ENCODE measurements at regions not wholly inside any gene's neighbourhood (a gene's known extent, or its start where the extent isn't known, plus 50 kb on each side); places are given as distances from the start of the nearest gene placed in this dataset.

DNA sequence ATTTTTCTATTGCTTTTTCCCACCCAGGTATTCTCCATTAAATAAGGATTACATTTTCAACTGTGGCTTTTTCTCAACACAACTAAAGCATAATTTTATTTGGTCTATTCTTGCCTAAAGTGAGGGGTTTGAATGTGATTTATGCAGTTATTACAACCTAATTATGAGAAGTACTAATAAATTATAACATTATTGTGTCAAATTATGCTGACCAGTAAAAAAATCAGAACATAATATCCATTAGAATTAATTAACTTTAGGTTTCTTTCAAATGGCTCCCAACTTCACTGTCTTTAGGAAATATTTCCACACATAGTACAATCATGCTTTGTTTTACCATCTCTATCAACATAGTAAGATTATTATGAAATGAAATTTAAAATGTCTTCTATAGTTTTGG is 1293.9 kb downstream of the FSTL5 start:
- TF ChIP-seq, protein P1, sequence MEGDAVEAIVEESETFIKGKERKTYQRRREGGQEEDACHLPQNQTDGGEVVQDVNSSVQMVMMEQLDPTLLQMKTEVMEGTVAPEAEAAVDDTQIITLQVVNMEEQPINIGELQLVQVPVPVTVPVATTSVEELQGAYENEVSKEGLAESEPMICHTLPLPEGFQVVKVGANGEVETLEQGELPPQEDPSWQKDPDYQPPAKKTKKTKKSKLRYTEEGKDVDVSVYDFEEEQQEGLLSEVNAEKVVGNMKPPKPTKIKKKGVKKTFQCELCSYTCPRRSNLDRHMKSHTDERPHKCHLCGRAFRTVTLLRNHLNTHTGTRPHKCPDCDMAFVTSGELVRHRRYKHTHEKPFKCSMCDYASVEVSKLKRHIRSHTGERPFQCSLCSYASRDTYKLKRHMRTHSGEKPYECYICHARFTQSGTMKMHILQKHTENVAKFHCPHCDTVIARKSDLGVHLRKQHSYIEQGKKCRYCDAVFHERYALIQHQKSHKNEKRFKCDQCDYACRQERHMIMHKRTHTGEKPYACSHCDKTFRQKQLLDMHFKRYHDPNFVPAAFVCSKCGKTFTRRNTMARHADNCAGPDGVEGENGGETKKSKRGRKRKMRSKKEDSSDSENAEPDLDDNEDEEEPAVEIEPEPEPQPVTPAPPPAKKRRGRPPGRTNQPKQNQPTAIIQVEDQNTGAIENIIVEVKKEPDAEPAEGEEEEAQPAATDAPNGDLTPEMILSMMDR (IDR thresholded peaks at IDR 0.05) = no peak
- Histone ChIP-seq H3K27ac (no peak overlapping the region), H3K27me3 (replicated peaks; ENCODE audit: insufficient read depth) (no peaks in the 10 kb centered on the region), H3K4me3 (no peak overlapping the region), H3K9me3 (no peaks in the 10 kb centered on the region), H3K4me1 (ENCODE audit: control insufficient read depth in 1 of 2, low read depth in 2 of 2) (no peaks in the 10 kb centered on the region), H3K36me3 (no peaks in the 10 kb centered on the region)
- DNase-seq (ENCODE audit: low spot score) (no peak), ATAC-seq (ENCODE audit: insufficient number of reproducible peaks, low FRiP score, low read depth) (no peak)

DNA sequence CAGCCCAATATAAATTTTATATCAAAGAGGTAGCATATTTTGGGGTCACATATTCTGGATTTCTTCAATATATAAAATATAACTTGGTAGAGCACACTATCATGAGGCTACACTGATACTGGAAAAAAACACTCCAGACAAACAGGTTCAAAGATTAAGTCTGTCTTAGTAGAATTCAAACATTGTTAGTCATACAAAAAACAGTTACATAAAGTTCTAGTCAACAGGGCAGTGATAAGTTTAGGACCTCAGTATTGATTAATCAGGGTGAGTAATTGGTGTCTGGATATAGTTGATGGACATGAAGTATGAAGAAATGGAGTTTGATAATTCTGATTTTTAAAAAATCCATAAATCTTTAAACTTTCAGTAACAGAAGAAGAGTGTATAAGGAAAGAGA is 1291.3 kb downstream of the FSTL5 start:
- ATAC-seq (ENCODE audit: insufficient number of reproducible peaks, low FRiP score, low read depth) (no peak), DNase-seq (ENCODE audit: low spot score) (no peak)
- no peaks in the 10 kb centered on the region for H3K36me3 ChIP-seq
- no peaks in the 10 kb centered on the region for H3K9me3 ChIP-seq
- H3K27me3 ChIP-seq (replicated peaks; ENCODE audit: insufficient read depth) = no peaks in the 10 kb centered on the region
- no peak overlapping the region for H3K4me3 ChIP-seq
- TF ChIP-seq, protein P1 (IDR thresholded peaks at IDR 0.05) = no peak
- H3K27ac ChIP-seq = no peak overlapping the region
- no peaks in the 10 kb centered on the region for H3K4me1 ChIP-seq (ENCODE audit: control insufficient read depth in 1 of 2, low read depth in 2 of 2)

DNA sequence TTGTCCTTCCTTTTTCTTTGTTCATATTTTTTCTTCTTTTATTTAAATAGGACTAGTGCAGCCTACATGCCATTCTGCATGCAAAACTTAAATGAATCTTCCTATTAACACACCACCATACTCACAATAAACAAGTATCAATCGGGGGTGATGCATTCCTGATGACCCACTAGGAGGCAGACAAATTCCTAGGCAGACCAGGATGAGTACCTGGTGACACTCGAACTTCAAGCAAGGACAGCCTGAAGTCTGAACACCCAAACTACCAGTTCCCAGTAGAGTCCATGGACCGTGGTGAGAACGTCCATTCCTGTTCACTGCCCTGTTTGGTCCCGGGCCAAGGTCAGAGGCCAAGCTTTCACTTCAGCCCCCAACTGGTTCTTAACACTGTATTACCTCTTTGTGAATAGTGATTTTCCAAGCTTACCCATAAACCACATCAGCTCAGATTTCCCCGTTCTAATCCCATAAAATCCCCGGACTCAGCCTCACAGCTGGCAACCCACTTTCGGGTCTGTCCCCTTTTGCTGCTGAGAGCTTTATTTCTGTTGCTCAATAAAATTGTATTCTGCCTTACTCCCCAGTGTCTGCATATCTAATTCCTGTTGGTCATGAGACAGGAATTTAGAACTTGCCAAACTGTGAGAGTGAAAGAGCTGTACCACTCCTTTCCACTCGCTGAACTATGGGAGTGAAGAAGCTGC is 1286.6 kb downstream of the FSTL5 start:
- Histone ChIP-seq H3K27me3 (replicated peaks; ENCODE audit: insufficient read depth) (no peaks in the 10 kb centered on the region), H3K4me3 (no peak overlapping the region), H3K9me3 (no peaks in the 10 kb centered on the region), H3K27ac (no peak overlapping the region), H3K4me1 (ENCODE audit: control insufficient read depth in 1 of 2, low read depth in 2 of 2) (no peaks in the 10 kb centered on the region), H3K36me3 (no peaks in the 10 kb centered on the region)
- TF ChIP-seq, protein P1 (IDR thresholded peaks at IDR 0.05) = no peak
- ATAC-seq (ENCODE audit: insufficient number of reproducible peaks, low FRiP score, low read depth) (no peak), DNase-seq (ENCODE audit: low spot score) (no peak)

DNA sequence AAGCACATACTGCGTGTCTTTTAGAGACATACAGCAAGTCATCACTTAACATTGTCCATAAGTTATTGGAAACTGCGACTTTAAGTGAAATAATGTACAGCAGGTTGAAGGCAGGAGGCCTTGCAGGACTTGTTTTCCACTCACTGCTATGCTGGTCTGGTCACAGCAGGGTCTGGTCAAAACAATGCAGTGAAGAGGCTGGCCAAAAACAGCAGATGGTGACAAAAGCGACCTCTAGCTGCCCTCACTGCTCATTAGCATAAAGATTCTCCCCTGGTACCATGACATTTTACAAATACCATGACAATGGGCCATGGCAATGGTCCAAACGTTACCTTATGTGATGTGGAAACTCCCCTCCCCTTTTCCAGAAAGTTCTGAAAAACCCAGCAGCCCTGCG is 1283.6 kb downstream of the FSTL5 start:
- no peak overlapping the region for H3K27ac ChIP-seq
- no peaks in the 10 kb centered on the region for H3K4me1 ChIP-seq (ENCODE audit: control insufficient read depth in 1 of 2, low read depth in 2 of 2)
- no peaks in the 10 kb centered on the region for H3K27me3 ChIP-seq (replicated peaks; ENCODE audit: insufficient read depth)
- no peak overlapping the region for H3K4me3 ChIP-seq
- TF ChIP-seq, protein P1 (IDR thresholded peaks at IDR 0.05) = no peak
- ATAC-seq (ENCODE audit: insufficient number of reproducible peaks, low FRiP score, low read depth) = no peak
- no peak for DNase-seq (ENCODE audit: low spot score)
- H3K36me3 ChIP-seq = no peaks in the 10 kb centered on the region
- no peaks in the 10 kb centered on the region for H3K9me3 ChIP-seq

DNA sequence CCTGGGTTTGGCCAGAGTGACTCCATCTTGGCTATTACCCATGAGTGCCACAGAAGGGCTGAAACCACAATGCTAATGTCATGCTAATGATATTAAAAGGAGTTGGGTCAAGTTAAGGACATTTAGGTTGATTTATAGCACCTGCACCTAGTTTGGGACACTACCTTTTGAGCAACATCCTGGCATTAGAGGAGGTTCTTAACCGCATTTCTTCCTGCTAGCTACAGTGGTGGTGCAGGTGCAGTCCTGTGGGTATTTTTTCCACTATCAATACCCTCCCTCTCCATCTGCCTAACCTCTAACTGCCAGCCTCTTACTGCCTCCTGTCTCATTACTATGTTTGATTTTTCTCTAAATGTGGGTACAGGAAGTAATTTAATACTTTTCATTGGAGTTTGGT is 1276.1 kb downstream of the FSTL5 start:
- Histone ChIP-seq H3K9me3 (no peaks in the 10 kb centered on the region), H3K4me1 (ENCODE audit: control insufficient read depth in 1 of 2, low read depth in 2 of 2) (no peaks in the 10 kb centered on the region), H3K36me3 (no peaks in the 10 kb centered on the region), H3K27me3 (replicated peaks; ENCODE audit: insufficient read depth) (no peaks in the 10 kb centered on the region), H3K27ac (no peak overlapping the region), H3K4me3 (no peak overlapping the region)
- no peak for DNase-seq (ENCODE audit: low spot score)
- TF ChIP-seq, protein P1 (IDR thresholded peaks at IDR 0.05) = no peak
- no peak for ATAC-seq (ENCODE audit: insufficient number of reproducible peaks, low FRiP score, low read depth)

Measured in thoracic aorta (tissue), 2 donors.